ENCODE measurements at regions not wholly inside any gene's neighbourhood (a gene's known extent, or its start where the extent isn't known, plus 50 kb on each side); places are given as distances from the start of the nearest gene placed in this dataset.

DNA sequence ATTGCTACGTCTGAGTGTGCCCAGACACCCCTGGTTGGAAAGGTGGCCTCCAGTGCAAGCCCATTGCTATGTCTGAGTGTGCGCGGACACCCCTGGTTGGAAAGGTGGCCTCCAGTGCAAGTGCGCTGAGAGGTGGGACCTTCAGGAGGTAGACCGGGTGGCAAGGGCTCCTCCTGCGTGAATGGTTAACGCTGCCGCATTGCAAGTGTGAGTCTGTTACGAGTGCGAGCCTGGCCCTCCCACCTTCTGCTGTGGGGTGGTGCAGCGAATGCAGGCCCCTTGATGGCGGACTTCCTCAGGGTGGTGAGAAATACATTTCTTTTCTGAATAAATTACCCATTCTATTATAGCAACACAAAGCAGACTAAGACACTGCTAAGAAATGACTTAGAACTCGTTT is 208.8 kb downstream of the DLL1 start:
- no peak for TF ChIP-seq POLR2A (IDR thresholded peaks at IDR 0.05; ENCODE audit: extremely low read depth, insufficient read length)
- no peak for TF ChIP-seq CTCF (IDR thresholded peaks at IDR 0.05; ENCODE audit: low read depth, low read length)
- TF ChIP-seq MYC (IDR thresholded peaks at IDR 0.05; ENCODE audit: low read depth, low read length), result no peak
- TF ChIP-seq MAX (IDR thresholded peaks at IDR 0.05; ENCODE audit: low read depth, low read length), result no peak
